OCI-LY1 (cell line): ENCODE measurements at regions not wholly inside any gene's neighbourhood (a gene's known extent, or its start where the extent isn't known, plus 50 kb on each side); places are given as distances from the start of the nearest gene placed in this dataset.

Experiments used
- EZH2 ChIP-seq: fragments of 200-600 bp; sonication (generic), shearing (Covaris generic); IDR thresholded peaks from 2 replicates; pipeline ENCODE4 v1.8.0; 2017; ENCODE audit warnings: borderline replicate concordance, mixed run types, mild to moderate bottlenecking, antibody characterized with exemption, low read length, moderate library complexity, mixed read lengths
- TF ChIP-seq, protein P1 (sequence below): fragments of 200-600 bp; sonication (generic), shearing (Covaris generic); IDR thresholded peaks from 2 replicates; pipeline ENCODE4 v1.5.1; 2017; ENCODE audit warnings: mild to moderate bottlenecking, antibody characterized with exemption, low read length, moderate library complexity, mixed read lengths

- TF ChIP-seq, protein P1, sequence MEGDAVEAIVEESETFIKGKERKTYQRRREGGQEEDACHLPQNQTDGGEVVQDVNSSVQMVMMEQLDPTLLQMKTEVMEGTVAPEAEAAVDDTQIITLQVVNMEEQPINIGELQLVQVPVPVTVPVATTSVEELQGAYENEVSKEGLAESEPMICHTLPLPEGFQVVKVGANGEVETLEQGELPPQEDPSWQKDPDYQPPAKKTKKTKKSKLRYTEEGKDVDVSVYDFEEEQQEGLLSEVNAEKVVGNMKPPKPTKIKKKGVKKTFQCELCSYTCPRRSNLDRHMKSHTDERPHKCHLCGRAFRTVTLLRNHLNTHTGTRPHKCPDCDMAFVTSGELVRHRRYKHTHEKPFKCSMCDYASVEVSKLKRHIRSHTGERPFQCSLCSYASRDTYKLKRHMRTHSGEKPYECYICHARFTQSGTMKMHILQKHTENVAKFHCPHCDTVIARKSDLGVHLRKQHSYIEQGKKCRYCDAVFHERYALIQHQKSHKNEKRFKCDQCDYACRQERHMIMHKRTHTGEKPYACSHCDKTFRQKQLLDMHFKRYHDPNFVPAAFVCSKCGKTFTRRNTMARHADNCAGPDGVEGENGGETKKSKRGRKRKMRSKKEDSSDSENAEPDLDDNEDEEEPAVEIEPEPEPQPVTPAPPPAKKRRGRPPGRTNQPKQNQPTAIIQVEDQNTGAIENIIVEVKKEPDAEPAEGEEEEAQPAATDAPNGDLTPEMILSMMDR = no peak
- no peak for TF ChIP-seq EZH2
These were observed 138.5 kb upstream of the LGALSL start for GRCh38 chr2:64315291-64315960.
